CD14-positive monocyte (primary cell): ENCODE measurements at regions not wholly inside any gene's neighbourhood (a gene's known extent, or its start where the extent isn't known, plus 50 kb on each side); places are given as distances from the start of the nearest gene placed in this dataset.

ENCODE experiments used
- DNase-seq, 3 donors: peaks; one replicate each; pipeline ENCODE4 v3.0.0-alpha.2; 2011 to 2022
- H2AFZ ChIP-seq: 2 replicates; pipeline ENCODE4 v1.6.0; 2012; ENCODE audit warnings: mild to moderate bottlenecking, low read depth, low read length, inconsistent platforms; ENCODE audit not compliant: insufficient read depth, poor library complexity, severe bottlenecking
- H3K27ac ChIP-seq, 2 donors: 1 replicate in 1 of 2; 2 replicates in 1 of 2; pipeline ENCODE4 v1.5.1; 2012 to 2013; ENCODE audit warnings: low read length in 2 of 2, control low read depth in 1 of 2, inconsistent platforms in 1 of 2, low read depth in 1 of 2, mild to moderate bottlenecking in 1 of 2
- H3K27me3 ChIP-seq, 2 donors: one replicate each; pipeline versions ENCODE4 v1.6.0 to v1.6.1; 2011 to 2013; ENCODE audit warnings: low read length in 2 of 2; ENCODE audit not compliant: control insufficient read depth in 2 of 2, insufficient read depth in 2 of 2
- H3K36me3 ChIP-seq, 2 donors: replicated peaks in 1 of 2; 1 replicate in 1 of 2; 2 replicates in 1 of 2; pipeline versions ENCODE4 v1.5.1 to v1.6.1; 2012 to 2013; ENCODE audit warnings: low read length in 2 of 2, control low read depth in 1 of 2, inconsistent platforms in 1 of 2, mild to moderate bottlenecking in 1 of 2; ENCODE audit not compliant: insufficient read depth in 2 of 2, control insufficient read depth in 1 of 2
- H3K4me1 ChIP-seq, 2 donors: 1 replicate in 1 of 2; 2 replicates in 1 of 2; pipeline versions ENCODE4 v1.5.1 to v1.6.1; 2012 to 2013; ENCODE audit warnings: low read length in 2 of 2, control low read depth in 1 of 2, inconsistent platforms in 1 of 2, mild to moderate bottlenecking in 1 of 2, moderate library complexity in 1 of 2; ENCODE audit not compliant: insufficient read depth in 2 of 2, control insufficient read depth in 1 of 2
- H3K4me2 ChIP-seq: replicated peaks from 2 replicates; pipeline ENCODE3; 2012; ENCODE audit warnings: low read length, moderate library complexity, mild to moderate bottlenecking; ENCODE audit not compliant: poor library complexity, severe bottlenecking; ENCODE audit errors: extremely low read depth
- H3K4me3 ChIP-seq, 3 experiments: fragments of 200-600 bp in 1 of 3; sonication (generic) in 1 of 3; replicated peaks in 1 of 3; 1 replicate in 2 of 3; 2 replicates in 1 of 3; pipeline ENCODE4 v1.5.1; 2011 to 2013; ENCODE audit warnings: low read length in 3 of 3, mild to moderate bottlenecking in 3 of 3, control low read depth in 2 of 3, low read depth in 2 of 3, inconsistent platforms in 1 of 3, moderate library complexity in 1 of 3
- H3K79me2 ChIP-seq: 2 replicates; pipeline ENCODE4 v1.6.0; 2012; ENCODE audit warnings: mild to moderate bottlenecking, control low read depth, inconsistent platforms, low read length, moderate library complexity; ENCODE audit not compliant: insufficient read depth
- H3K9ac ChIP-seq: 2 replicates; pipeline ENCODE4 v1.6.0; 2017; ENCODE audit warnings: low read length, mild to moderate bottlenecking; ENCODE audit not compliant: insufficient read depth, poor library complexity, severe bottlenecking
- H3K9me3 ChIP-seq, 2 donors: replicated peaks in 1 of 2; 1 replicate in 1 of 2; 2 replicates in 1 of 2; pipeline versions ENCODE4 v1.5.1 to v1.6.1; 2012 to 2013; ENCODE audit warnings: low read length in 2 of 2, control low read depth in 1 of 2; ENCODE audit not compliant: control insufficient read depth in 1 of 2, insufficient read depth in 1 of 2
- H4K20me1 ChIP-seq: 2 replicates; pipeline ENCODE4 v1.6.0; 2012; ENCODE audit warnings: mild to moderate bottlenecking, low read length, control low read depth, moderate library complexity; ENCODE audit not compliant: insufficient read depth
- H3K27ac Mint-ChIP-seq, 7 donors: one replicate each; pipeline ENCODE4 v1.8.0; 2020; ENCODE audit warnings: mild to moderate bottlenecking in 7 of 7, mixed read lengths in 7 of 7, moderate library complexity in 6 of 7, inconsistent platforms in 2 of 7
- H3K27me3 Mint-ChIP-seq, 3 donors: one replicate each; pipeline ENCODE4 v1.8.0; 2021 to 2022; ENCODE audit warnings: low read depth in 3 of 3, mild to moderate bottlenecking in 3 of 3, mixed read lengths in 3 of 3, moderate library complexity in 3 of 3, inconsistent platforms in 1 of 3
- H3K36me3 Mint-ChIP-seq, 2 donors: one replicate each; pipeline ENCODE4 v1.8.0; 2020; ENCODE audit warnings: mixed read lengths in 2 of 2, inconsistent platforms in 1 of 2, mild to moderate bottlenecking in 1 of 2
- H3K4me1 Mint-ChIP-seq: one replicate; pipeline ENCODE4 v1.8.0; 2020; ENCODE audit warnings: mild to moderate bottlenecking, mixed read lengths
- H3K4me3 Mint-ChIP-seq, 2 donors: one replicate each; pipeline ENCODE4 v1.8.0; 2020; ENCODE audit warnings: mild to moderate bottlenecking in 2 of 2, mixed read lengths in 2 of 2, moderate library complexity in 1 of 2
- H3K9me3 Mint-ChIP-seq, 7 donors: one replicate each; pipeline ENCODE4 v1.8.0; 2020 to 2022; ENCODE audit warnings: mixed read lengths in 7 of 7, mild to moderate bottlenecking in 6 of 7, moderate library complexity in 6 of 7, inconsistent platforms in 2 of 7
- WGBS: methylation state at CpG from one replicate; pipeline ENCODE4 v1.1.5; 2013; ENCODE audit warnings: missing lambda C conversion rate; ENCODE audit not compliant: insufficient coverage; 5-methylcytosine and 5-hydroxymethylcytosine counted together
- intact Hi-C, 2 donors: fragments of 100-400 bp; cut with micrococcal nuclease; formaldehyde crosslinking; loops; one replicate each; pipeline versions ENCODE4 v1.15.0 to v1.15.1; 2023
- TF ChIP-seq, protein P1 (sequence below): fragments of 200-600 bp; IDR thresholded peaks from one replicate; pipeline ENCODE4 v1.8.0; 2022; ENCODE audit warnings: antibody characterized with exemption, mild to moderate bottlenecking

DNA sequence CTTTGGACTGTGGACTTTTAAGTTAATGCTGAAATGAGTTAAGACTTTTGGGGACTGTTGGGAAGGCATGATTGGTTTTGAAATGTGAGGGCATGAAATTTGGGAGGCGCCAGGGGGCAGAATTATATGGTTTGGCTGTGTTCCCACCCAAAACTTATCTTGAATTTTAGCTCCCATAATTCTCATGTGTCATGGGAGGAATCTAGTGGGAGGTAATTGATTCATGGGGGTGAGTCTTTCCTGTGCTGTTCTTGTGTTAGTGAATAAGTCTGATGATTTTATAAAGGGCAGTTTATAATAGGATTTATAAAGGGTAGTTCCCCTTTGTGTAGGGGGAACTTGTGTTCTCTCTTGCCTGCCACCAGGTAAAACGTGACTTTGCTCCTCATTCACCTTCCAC is 235.5 kb upstream of the CDH18 start:
- no CpG with 5 or more reads among the region's 2 CpGs for WGBS
- no peak overlapping the region for H3K4me3 Mint-ChIP-seq
- H3K27ac Mint-ChIP-seq = no peak overlapping the region

GRCh38 chr5:20215257-20215656 is 227.3 kb upstream of the CDH18 start:
- Histone ChIP-seq H3K4me1 (no peaks in the 10 kb centered on the region), H3K4me3 (no peak overlapping the region), H2AFZ (no peak overlapping the region), H3K27ac (no peak overlapping the region), H3K79me2 (no peaks in the 10 kb centered on the region), H3K27me3 (no peaks in the 10 kb centered on the region), H3K9me3 (peaks cover 0 to 5% of the 10 kb centered on the region in 2 donors), H3K9ac (no peak overlapping the region), H3K4me2 (no peak overlapping the region), H3K36me3 (no peaks in the 10 kb centered on the region), H4K20me1 (no peaks in the 10 kb centered on the region)
- H3K9me3 Mint-ChIP-seq = peaks cover 0 to 10% (median 4%) of the 10 kb centered on the region in 7 donors
- no peak overlapping the region for H3K4me3 Mint-ChIP-seq
- TF ChIP-seq, protein P1, sequence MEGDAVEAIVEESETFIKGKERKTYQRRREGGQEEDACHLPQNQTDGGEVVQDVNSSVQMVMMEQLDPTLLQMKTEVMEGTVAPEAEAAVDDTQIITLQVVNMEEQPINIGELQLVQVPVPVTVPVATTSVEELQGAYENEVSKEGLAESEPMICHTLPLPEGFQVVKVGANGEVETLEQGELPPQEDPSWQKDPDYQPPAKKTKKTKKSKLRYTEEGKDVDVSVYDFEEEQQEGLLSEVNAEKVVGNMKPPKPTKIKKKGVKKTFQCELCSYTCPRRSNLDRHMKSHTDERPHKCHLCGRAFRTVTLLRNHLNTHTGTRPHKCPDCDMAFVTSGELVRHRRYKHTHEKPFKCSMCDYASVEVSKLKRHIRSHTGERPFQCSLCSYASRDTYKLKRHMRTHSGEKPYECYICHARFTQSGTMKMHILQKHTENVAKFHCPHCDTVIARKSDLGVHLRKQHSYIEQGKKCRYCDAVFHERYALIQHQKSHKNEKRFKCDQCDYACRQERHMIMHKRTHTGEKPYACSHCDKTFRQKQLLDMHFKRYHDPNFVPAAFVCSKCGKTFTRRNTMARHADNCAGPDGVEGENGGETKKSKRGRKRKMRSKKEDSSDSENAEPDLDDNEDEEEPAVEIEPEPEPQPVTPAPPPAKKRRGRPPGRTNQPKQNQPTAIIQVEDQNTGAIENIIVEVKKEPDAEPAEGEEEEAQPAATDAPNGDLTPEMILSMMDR = no peak
- intact Hi-C loops = no loop called here
- no peak overlapping the region for H3K27ac Mint-ChIP-seq
- WGBS = no CpG with 5 or more reads among the region's 1 CpG
- no peaks in the 10 kb centered on the region for H3K4me1 Mint-ChIP-seq
- H3K27me3 Mint-ChIP-seq = peaks cover 0 to 2% (median 0%) of the 10 kb centered on the region in 3 donors
- H3K36me3 Mint-ChIP-seq = no peaks in the 10 kb centered on the region
- DNase-seq = no peak

More for the DNA sequence above, 235.5 kb upstream of the CDH18 start:
- no peaks in the 10 kb centered on the region for H3K79me2 ChIP-seq
- Mint-ChIP-seq H3K27me3 (no peaks in the 10 kb centered on the region), H3K9me3 (peaks cover 0 to 7% (median 2%) of the 10 kb centered on the region in 7 donors), H3K4me1 (no peaks in the 10 kb centered on the region), H3K36me3 (no peaks in the 10 kb centered on the region)
- H3K9me3 ChIP-seq = peaks cover 0 to 6% of the 10 kb centered on the region in 2 donors
- H3K4me3 ChIP-seq = no peak overlapping the region
- intact Hi-C loops = no loop called here
- H4K20me1 ChIP-seq = no peaks in the 10 kb centered on the region
- H3K4me1 ChIP-seq = no peaks in the 10 kb centered on the region
- no peak overlapping the region for H3K4me2 ChIP-seq
- H3K27me3 ChIP-seq = no peaks in the 10 kb centered on the region
- no peaks in the 10 kb centered on the region for H3K36me3 ChIP-seq
- H3K9ac ChIP-seq = no peak overlapping the region
- DNase-seq = no peak
- H3K27ac ChIP-seq = no peak overlapping the region
- no peak overlapping the region for H2AFZ ChIP-seq
- TF ChIP-seq, protein P1 = no peak
